SHP77 treated with DMSO at 0.1 percent for 48 hours (cell line): ENCODE measurements at regions not wholly inside any gene's neighbourhood (a gene's known extent, or its start where the extent isn't known, plus 50 kb on each side); places are given as distances from the start of the nearest gene placed in this dataset.
"Not testable (repeated sequence)": the region's sequence is repeated elsewhere in the genome, so short reads cannot be mapped to it uniquely, and the experiment has no call there.

Source experiments
- DNase-seq: peaks from one replicate; lab custom pipeline; 2025; lab: John Stamatoyannopoulos, UW

DNA sequence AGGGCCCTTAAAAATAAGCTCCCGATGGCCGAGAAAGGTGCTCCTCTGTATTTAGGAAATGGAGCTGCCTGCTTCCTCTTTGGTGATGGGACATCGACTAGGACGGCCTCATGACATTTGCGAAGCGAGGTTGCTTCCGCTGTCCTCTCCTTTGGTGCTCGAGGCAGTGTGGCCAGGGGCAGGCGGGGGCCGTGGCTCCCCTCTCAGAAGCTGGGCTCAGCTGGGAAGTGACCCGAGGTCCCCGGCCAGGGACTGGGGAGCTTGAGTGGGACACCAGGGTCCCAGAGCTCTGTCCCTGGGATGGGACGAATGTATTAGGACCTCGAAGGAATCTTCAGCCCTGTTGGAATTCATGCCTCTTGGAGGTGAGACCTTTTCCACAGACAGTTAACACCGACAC, 151.1 kb downstream of the CTTN start:
- DNase-seq, result no peak

DNA sequence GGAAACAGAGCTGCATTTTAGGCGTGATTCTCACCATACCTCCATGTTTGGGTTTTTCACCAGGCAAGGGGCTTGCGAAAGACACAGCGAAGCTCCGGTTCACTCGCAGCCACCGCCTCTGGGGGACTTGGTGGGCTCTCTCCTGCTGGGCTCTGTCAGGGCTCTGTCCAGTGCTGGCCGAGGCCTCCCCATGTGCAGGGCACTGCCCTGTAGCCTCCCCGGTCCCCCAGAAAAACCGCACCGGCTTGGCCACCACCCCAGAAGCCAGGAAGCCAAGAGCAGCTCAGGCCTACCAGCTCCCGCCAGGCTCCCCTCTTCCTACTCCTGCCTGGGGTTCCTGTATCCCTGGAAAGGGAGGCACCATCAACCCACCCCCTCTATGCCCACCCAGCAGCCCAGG, 151.5 kb downstream of the CTTN start:
- DNase-seq, result no peak

DNA sequence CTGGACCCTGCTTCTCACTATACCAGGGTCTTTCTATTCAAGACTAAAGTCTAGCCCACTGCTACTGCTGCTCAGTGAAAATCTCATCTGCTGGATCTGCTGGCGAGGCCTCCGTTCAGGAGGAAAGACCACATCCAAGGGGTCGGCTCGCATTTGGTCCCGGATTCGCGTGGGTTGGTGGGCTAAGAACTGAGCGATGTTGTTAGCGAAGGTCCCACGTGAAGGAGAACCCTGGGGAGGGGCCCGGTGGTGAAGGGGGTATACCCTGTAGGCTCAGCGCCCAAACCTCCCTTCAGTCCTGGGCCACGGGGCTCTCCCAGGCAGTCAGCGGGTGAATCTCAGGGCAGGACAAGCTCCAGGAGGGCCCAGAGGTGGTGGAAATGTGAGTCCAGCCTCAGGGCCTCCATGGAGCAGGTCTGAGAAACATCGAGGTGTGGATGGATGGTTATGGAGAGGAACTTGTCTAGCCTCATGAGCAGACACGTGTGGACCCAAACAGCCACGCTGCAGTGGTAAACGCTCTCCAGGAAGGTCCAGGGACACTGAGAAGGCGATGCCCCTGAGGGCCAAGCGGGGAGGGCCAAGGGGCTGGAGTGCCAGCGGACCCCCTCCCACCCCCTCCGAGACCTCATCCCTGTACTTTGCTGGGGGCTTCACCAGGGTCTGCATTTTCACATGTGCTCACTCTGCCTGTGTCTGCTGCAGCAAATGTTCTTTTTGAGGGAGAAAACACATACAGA, 152.3 kb downstream of the CTTN start:
- no peak for DNase-seq

DNA sequence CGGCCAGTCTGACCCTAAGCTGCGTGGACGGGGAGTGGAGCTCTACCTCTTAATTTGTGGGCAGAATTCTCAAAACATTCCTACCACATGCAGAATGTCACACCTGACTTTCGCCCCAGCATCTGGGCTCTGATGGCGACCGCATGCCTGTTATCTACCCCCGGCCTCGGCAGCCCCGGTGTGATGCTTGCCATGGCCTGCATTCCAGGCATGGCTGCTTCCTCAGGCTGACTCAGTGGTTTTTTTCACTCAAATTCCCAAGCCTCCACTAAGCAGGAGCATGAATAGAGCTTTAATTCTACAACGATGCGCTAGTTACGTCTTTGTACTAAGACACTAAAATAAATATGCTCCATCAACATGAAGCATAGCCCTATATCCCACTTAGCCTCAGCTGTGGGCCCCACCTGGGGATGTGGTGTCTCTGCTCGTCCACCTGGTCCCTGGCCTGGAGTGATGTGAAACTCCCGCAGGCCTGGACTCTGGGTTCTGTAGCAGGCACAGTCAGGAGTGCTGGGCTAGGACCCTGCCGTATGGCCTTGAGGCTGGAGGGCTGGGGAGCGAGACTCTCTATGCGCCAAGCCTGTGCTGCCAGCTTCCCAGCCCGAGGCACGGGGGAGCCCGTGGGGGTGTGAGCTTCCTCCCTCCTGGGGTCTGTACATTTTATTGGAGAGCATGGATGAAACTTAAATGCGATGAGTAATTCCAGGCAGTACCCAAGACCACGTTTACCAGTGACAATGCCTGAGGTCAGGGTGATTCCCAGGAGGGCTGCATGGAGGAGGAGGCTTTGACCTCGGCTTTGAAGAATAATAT, 153.2 kb downstream of the CTTN start:
- no peak for DNase-seq

DNA sequence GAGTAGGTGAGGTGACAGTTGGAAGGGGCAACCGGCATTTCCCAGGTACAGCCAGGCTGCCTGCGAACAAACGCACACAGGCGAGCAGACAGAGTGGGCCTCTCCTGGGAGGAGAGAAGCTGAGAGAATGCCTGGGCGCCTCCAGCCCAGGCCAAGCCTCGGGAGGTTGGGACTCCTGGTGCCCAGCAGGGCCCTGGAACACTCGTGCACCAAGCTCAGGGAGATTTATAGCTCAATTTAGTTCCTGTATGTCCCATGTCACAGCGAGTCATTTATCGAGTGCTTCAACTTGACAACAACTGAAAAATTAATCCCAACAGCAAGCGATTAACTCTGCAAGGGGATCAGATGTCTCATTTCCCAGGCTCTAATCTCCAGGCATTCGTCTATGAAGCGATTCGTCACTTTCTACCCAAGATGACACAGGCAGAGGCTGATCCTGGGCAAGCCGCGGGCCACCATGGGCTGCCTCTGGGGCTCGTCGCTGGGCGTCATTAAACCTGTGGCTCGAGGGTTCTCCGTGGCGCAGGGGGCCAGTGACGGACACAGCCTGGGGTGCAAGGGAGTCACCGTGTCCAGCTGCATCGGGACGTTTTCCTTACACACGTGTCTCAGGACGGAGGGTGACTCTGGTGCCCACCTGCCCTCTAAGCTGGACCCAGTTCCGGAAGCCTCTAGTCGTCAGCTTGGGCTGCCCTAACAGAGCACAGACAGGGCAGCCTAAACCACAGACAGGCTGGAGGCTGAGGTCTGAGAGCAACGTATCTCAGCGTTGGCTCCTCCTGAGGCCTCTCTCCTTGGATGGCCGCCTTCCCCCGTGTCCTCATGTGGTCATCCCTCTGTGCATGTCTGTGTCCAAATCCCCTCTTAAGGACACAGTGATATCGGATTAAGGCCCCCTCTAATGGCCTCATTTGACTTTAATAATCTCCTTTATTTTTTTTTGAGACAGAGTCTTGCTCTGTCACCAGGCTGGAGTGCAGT, 154.1 kb downstream of the CTTN start:
- no peak for DNase-seq

DNA sequence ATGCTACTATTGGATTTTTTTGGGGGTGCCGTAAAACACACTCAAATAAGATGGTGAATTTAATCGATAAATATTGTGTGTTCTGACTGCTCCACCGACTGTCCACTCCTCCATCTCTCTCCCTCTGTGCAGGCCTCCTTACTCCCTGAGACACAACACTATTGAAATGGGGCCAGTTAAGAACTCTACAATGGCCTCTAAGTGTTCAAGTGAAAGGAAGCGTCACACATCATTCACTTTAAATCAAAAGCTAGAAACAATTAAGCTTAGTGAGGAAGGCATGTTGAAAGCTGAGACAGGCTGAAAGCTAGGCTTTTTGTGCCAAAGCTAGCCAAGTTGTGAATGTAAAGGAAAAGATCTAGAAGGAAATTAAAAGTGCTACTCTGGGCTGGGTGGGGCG, 156.7 kb downstream of the CTTN start:
- no peak for DNase-seq

DNA sequence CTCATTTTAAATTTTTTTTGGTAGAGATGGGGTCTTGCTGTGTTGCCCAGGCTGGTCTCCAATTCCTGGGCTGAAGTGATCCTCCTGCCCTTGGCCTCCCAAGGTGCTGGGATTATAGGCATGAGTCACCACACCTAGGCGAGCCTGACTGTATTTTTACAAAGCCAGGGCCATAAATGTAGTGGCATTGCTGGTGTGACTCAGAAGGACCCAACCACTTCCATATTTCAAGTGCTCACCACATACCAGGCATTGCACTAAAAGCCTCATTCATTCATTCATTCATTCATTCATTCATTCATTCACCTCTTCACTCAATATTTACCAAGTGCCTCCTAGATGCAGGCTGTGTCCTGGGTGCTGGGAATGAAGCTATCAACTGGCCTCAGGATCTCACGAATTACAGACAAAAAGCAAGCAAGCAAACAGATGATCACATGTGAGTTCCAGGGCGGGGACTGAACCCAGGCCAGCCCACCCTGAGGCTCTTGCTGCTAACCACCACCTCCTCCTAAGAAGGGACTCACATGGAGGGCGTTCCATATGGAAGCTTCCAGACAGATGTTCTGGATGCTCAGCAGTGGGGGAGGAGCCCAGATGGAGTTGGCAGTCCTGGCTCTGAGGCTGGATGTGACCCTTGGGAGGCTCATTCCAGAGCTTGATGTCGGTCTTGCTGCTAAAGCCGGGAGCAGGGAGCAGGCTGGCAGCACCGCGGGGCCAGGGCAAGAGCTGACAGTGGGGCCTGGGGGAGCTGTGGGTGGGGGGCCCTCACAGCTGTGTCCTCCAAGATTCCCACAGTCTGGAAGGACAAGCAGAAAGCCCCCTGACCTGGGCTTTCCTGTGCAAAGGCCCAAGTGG, 158.8 kb downstream of the CTTN start:
- DNase-seq, result no peak

DNA sequence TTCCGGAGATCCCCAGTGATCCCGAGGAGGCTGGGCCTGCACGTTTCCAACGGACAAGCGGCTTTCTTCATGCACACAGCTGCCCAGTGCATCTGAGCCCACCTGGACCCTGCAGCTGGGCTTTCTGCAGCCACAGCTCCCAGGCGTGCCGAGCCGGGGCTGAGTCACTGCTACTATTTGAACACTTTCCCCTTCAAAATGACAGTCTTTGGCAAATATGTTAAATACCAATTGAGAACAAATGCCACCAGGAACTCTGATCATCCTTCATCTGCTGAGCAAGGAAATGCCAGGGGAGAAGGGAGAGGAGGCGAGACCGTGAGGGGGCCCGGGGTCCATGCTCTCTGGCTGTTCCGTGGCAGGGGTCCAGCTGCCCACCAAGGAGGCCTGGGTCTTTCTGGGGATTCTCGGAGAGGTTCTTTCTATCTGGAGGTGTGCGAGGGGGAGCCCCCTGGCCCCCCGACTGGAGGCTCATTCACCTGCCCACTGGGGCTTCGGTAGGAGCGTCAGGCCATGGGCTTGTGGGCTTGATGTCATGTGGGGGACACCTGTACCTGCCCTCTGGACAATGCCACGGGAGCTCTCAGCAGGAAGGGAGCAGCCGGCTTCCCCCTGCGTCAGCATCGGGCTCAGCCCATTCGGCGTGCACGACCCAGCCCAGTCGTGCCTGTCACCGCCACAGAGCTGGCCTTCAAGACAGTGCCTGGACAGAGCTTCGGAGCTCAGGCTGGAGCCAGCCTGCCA, 159.6 kb downstream of the CTTN start:
- DNase-seq, result no peak

DNA sequence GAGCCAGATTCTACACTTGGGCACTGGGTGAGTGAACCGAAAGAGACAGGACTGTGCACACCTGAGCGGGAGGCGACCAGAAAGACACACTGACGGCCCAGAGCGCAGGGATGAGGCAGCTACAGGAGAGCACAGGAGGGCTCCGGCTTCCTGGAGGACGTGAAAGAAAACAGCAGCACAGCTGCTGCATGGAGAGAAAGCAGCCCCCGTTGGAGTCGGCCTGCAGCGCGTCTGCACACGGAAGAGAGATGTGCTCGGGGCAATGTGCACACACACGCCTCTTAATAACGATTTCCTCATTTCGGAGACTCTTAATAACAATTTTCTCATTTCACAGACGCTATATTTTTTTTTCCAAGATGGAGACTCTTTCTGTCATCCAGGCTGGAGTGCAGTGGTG, 160.4 kb downstream of the CTTN start:
- no peak for DNase-seq

DNA sequence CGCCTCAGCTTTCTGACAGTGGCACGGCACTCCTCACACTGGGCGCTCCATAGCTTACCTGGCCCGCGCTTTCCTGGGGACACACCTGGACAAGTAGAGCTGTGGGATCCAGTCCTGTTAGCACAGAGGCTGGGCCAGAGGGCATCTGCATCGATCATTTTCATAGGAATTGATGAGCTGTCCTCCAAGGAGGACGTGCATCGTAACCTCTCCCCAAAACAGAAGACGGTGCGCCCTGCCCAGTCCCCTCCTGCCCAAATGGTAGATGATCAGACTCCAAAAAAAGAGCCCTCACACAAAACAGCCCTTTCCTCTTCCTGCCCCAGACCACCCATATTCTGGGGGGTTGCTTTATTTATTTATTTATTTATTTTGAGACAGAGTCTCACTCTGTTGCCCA, 161.2 kb downstream of the CTTN start:
- DNase-seq, result no peak

DNA sequence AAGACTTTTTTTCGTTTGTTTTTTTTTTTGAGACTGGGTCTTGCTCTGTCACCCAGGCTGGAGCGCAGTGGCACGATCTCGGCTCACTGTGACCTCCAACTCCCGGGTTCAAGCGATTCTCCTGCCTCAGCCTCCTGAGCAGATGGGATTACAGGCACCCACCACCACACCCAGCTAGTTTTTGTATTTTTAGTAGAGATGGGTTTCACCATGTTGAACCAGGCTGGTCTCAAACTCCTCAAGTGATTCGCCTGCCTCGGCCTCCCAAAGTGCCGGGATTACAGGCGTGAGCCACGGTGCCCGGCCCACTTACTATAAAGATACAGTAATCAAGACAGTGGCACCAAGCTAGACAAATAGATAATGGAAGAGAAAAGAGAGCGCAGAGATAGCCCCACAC, 162.3 kb downstream of the CTTN start:
- not testable (repeated sequence) for DNase-seq

DNA sequence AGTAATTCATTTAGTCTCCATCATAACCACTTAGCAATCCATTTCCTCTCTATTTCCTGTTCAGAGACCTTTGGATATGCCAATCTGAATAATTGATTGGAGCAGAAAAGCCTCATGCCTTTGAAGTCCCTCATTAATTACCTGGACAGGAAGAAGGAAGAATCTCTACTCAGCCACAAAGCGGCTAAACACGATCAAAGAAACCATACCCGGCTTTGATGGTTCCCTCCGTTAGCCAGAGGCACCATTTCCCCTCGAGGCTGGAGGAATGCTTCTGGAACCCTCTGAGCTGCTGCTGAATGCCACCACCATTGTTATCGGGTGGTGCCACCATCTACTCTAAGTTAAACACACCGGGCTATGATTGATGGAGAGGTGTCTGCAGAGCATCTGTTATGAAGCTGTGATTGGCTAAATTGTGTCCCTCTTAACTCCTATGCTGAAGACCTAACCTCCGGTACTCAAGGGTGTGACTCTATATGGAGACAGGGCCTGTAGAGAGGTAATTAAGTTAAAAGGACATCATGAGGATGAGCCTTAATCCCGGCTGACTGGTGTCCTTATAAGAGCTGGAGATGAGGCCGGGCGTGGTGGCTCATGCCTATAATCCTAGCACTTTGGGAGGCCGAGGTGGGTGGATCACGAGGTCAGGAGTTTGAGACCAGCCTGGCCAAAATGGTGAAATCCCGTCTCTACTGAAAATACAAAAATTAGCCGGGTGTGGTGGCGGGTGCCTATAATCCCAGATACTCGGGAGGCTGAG, 168.6 kb downstream of the CTTN start:
- DNase-seq, result no peak

DNA sequence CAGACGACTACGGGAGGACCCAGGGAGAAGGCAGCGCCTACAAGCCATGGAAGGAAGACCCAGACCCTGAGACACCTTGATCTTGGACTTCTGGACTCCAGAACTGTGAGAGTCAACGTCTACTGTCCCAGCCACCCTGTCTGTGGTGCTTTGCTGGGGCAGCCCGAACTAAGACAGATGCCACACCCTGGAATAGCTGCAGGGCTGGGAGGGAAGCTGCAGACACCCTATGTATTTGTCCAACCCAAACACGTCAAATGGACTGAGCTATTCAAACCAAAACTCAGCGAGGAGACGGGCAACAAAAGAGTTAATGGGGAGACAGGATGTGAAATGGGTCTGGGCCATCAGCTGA, 169.3 kb downstream of the CTTN start:
- no peak for DNase-seq

DNA sequence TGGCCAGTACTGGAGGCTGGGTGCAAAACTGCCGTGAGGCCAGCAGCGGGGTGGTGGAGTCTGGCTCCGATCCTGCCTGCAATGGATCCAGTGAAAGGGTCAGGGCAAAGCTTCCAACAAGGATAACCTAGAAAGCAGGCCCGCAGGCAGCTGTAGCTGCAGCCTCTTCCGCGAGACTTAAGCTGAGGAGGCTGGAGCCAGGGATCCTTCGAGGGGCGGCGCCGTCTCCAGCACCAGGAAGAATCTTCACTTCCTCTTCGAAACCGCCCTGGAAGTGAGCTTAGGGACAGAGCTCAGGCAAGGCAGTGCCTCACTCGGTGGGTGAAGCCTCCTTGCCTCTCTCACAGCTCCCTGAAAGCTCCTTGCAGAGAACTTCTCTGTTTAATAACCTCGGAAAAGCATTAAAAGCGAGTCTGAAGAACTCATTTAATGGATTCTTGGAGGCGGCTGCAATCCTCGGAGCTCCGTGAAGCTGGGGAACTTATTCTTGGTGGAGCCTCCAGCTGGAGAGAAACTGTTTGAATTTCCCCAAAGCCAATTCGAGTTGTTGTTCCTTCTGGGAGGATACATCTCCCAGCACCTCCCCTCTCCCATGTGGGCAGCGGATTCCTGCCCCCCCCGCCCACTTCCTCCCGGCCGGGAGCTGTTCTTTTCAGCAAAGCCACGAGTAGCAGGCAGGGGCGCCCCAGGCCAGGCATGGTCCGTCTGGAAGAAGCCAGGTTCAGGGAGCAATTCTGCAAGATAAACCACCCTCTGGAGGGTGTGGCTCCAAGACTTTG, 169.9 kb downstream of the CTTN start:
- DNase-seq, result no peak

DNA sequence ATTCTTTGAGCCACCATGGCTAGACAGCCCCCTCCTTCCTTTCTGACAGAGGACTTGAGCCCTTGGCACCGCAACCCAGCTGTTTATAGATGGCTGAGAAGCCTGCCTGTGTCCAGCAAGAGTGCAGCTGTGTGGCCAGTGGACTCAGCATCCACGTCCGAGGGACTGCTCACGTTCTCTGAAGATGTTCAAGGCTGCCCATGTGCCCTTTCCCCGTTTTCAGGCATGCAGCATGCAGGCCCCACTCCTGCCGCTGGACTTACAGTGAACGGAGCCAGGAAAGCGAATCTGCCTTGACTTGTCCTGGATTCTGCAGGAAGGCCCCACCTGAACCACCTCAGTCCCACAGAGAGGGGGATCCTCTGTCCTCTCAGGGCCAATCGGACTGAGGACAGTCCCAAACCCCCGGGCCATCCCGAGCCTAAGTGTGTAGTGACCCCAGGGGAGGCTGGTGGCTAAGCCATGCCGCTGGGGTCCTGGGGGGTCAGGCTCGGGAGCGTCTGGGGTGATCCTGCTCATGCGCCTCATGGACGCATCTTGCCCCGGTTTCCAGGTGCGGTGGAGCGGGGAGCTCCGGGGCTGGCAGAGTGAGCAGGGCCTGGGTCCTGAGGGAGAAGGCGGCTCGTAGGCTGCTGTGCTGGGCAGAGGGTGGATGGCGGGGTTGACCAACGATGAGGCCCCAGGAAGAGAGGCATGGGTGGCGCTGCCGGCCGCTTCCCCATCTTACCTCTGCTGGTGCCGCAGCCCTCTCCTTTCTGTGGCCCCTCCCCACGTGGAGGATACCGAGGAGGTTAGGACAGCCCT, 170.7 kb downstream of the CTTN start:
- DNase-seq, result no peak

DNA sequence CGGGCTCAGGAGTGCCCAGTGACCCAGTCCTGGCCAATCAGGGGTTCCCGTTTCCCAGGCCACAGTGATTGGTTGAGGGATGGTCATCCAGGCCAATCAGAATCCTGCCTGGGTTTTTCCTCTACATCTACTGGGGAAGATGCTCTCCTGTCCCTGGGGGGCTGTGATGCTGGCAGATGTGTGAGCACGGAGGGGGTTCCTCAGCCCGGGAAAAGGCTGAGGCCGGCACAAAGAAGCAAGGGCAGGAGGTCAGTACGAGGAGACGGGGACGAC, 171.2 kb downstream of the CTTN start:
- DNase-seq, result no peak

DNA sequence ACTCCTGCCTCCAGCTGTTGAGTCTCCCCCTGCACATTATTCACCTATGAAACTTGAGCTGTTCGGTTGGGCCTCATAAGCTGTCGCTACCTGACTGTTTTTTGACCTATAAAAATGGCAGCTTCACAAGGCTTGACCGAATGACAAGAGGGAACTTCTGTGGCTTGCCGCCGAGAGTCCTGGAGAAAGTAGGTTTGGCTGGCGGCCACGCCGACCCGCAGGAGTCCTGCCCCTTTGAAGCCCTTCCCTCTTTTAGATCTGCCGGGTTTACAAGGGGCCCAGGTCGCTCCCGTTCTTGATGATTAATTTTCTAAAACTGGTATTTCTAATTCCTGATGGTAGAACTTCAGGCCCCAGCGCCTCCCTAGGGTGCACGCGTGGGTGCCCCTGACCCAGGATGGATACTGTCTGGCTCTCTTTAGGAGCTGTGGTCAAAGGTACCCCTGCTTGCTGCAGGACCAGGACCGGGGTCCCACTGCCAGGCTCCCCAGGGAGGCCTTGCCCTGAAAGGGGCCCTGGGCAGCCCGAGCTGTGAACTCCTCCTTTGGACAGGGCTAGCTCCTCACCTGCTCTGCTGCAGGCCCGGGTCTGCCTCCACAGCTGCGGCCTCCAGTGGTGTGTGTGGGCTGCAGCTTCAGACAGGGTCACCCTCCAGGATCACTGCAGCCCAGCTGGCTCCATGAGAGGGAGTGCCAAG, 171.8 kb downstream of the CTTN start:
- no peak for DNase-seq
